HS-27A (cell line): ENCODE measurements at regions not wholly inside any gene's neighbourhood (a gene's known extent, or its start where the extent isn't known, plus 50 kb on each side); places are given as distances from the start of the nearest gene placed in this dataset.
"Not testable (repeated sequence)": the region's sequence is repeated elsewhere in the genome, so short reads cannot be mapped to it uniquely, and the experiment has no call there.

ENCODE experiments used
- DNase-seq: peaks from one replicate; pipeline ENCODE4 v3.0.0-alpha.2; 2012; ENCODE audit warnings: low read depth, missing footprints

- DNase-seq: no peak
Measured at GRCh38 chr13:87206708-87207107, 464.5 kb upstream of the SLITRK5 start.

- no peak for DNase-seq
Measured at GRCh38 chr13:87207280-87208003, 463.7 kb upstream of the SLITRK5 start.

DNA sequence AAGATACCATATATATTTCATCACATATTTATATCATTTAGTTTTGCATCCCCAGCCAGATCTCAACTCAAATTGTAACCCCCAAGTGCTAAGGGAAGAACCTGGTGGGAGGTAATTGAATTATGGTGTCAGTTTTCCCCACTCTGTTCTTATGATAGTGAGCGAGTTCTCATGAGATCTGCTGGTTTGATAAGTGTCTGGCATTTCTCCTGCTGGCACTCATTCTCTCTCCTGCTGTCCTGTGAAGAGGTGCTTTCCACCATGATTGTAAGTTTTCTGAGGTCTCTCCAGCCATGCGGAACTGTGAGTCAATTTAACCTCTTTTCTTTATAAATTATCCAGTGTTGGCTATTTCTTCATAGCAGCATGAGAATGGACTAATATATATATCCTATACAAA is 462.5 kb upstream of the SLITRK5 start:
- no peak for DNase-seq

DNA sequence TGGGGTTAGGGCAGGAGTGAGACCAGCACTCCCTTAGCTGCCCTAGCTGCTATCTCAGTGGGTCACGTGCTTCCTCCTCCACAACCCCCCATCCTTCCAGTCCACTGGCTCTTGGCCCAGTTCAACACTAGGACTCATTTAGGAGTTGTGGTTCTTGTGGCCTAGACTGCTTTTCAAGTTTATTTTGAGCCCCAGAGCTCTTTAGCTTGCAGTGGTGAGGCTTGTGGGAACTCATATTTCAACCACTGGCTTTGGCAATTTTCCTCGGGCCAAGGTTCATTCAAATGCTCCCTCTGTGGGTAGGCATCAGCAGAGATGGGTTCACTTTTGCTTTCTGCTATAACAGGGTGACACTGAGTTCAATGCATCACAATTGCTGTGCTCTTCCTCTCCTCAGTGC is 436.2 kb upstream of the SLITRK5 start:
- DNase-seq: no peak

GRCh38 chr13:87235621-87236020 is 435.6 kb upstream of the SLITRK5 start:
- DNase-seq: no peak

GRCh38 chr13:87244256-87244890 is 426.8 kb upstream of the SLITRK5 start:
- DNase-seq: no peak

- DNase-seq: not testable (repeated sequence)
Measured at GRCh38 chr13:87249847-87250246, 421.3 kb upstream of the SLITRK5 start.

GRCh38 chr13:87255394-87255793 is 415.8 kb upstream of the SLITRK5 start:
- no peak for DNase-seq

GRCh38 chr13:87259479-87260083 is 411.6 kb upstream of the SLITRK5 start:
- no peak for DNase-seq

- DNase-seq: no peak
Measured at GRCh38 chr13:87274209-87274819, 396.9 kb upstream of the SLITRK5 start.

DNA sequence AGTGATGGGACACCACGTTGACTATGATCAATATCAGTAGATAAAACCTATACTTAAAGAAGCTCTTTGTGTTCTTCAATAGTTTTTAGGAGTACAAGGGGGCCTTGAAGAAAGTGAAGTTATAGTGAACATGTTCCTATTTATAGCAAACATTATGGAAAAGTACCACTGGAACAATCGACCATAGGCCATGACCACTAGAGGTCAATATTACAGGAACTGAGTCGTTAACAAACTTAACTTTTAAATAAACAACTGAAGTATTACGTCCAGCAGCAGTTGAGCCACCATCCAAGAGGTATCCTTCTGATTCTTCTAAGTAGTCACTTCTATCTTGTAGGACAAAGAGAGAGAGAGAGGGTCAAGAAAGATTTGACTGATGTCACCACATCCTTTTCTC is 391.0 kb upstream of the SLITRK5 start:
- no peak for DNase-seq

GRCh38 chr13:87287721-87288120 is 383.4 kb upstream of the SLITRK5 start:
- DNase-seq: no peak

DNA sequence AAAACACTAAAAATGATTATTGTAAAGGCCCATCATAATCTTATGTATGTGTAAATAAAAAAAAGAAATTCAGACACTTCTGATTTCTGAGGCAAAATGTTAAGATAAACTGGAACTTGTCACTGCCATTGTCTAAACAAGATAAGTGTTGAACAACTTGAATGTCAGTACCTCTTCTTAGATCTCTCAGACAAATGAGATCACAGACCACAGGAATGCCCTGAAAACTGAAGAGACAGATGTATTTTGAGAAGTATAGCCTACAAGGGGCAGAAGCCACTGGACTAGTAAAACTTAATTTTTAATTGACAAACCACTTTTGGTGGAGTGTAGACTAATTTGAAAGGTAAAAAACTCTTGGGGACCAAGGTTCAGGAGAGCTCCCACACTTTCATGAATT is 375.5 kb upstream of the SLITRK5 start:
- DNase-seq: no peak

DNA sequence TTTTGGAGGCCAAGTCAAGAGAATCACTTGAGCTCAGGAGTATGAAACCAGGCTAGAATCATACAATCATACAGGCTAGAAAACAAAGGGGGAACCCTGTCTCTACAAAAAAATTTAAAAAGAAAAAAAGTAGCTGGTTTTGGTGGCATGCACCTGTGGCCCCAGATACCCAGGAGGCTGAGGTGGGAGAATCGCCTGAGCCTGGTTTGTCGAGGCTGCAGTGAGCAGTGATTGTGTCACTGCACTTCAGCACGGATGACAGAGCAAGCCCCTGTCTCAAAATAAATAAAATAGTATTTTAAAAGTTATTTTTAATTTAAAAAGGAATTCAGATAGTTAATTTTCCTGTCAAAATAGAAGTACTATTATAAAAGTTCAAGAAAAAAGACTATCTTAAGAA is 369.1 kb upstream of the SLITRK5 start:
- DNase-seq: no peak

GRCh38 chr13:87302931-87303330 is 368.2 kb upstream of the SLITRK5 start:
- DNase-seq: no peak

GRCh38 chr13:87311165-87311564 is 360.0 kb upstream of the SLITRK5 start:
- DNase-seq: no peak

- DNase-seq: no peak
Measured at GRCh38 chr13:87314822-87315221, 356.3 kb upstream of the SLITRK5 start.

DNA sequence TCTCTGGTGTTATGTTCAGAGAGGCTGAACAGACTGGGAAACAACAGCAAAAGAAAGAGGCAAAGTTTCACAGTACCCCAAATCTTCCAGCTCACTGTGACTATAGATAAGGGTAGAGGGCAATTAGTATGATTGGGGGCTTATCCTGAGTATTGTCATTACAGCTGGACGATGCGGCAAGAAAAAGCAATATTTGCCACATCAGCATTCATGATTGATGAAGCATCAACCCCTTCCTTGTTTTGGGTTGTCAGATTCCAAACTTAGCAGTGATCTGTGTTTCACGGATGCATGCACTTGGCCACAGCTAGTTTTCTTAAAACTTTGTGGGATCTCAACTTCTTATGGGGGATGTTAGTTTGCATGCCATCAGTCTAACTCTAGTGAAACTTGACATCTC is 348.8 kb upstream of the SLITRK5 start:
- DNase-seq: no peak

DNA sequence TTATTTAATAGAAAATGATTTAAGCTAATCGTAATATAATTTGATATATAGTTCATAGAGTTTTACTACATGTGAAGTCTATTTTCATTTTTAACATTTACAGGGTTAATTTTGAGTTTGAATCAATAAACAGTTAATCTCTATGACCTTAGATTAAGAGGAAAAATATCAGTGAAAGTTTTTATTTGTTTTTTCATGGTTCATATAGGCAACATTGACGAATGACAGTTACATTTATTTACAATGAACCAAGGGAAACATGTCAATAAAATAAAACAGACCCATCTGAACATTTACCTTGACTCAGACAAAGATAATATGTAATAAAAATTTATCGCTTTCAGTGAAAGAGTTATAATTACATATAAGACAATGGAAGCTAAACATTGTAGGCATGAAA is 346.6 kb upstream of the SLITRK5 start:
- no peak for DNase-seq

- no peak for DNase-seq
Measured at GRCh38 chr13:87331178-87331577, 340.0 kb upstream of the SLITRK5 start.

GRCh38 chr13:87333599-87333998 is 337.6 kb upstream of the SLITRK5 start:
- no peak for DNase-seq

DNA sequence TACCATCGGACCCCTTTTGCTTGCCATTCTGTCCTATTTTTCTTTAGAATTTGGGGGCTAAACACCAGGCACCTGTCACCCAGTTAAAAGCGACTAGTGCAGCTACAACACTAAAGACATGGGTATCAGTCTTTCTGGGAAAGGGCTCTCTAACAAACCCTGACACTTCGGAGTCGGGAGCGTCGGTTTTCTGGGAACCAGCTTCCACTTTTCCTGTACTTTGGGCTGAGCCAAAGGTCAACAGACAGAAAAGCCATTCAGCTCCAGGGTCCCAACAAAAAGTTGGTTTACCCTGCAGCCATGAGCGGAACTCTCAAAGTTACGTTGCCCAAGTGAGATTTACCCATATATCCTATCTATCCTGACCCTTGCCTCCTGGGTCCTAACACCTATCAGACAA is 337.0 kb upstream of the SLITRK5 start:
- no peak for DNase-seq

GRCh38 chr13:87336346-87336889 is 334.8 kb upstream of the SLITRK5 start:
- DNase-seq: not testable (repeated sequence)
